Upper lobe of right lung (tissue), 1 donor: ENCODE measurements at regions not wholly inside any gene's neighbourhood (a gene's known extent, or its start where the extent isn't known, plus 50 kb on each side); places are given as distances from the start of the nearest gene placed in this dataset.

Experiments
- ATAC-seq: fragments of 200-7000 bp; cut with Tn5 transposase; one replicate; pipeline ENCODE4 v1.9.1; 2020; ENCODE audit warnings: mild to moderate bottlenecking, moderate library complexity
- DNase-seq: peaks from one replicate; pipeline ENCODE4 v3.0.0-alpha.2; 2020
- H3K27ac ChIP-seq: fragments of 200-600 bp; one replicate; pipeline ENCODE4 v1.8.0; 2022
- H3K27me3 ChIP-seq: fragments of 200-600 bp; one replicate; pipeline ENCODE4 v1.8.0; 2022; ENCODE audit warnings: mild to moderate bottlenecking
- H3K36me3 ChIP-seq: fragments of 200-600 bp; one replicate; pipeline ENCODE4 v1.8.0; 2022
- H3K4me1 ChIP-seq: fragments of 200-600 bp; one replicate; pipeline ENCODE4 v1.8.0; 2022
- H3K4me3 ChIP-seq: fragments of 200-600 bp; one replicate; pipeline ENCODE4 v1.8.0; 2022; ENCODE audit warnings: mild to moderate bottlenecking
- H3K9me3 ChIP-seq: fragments of 200-600 bp; one replicate; pipeline ENCODE4 v1.8.0; 2022
- CTCF ChIP-seq: fragments of 200-600 bp; IDR thresholded peaks from one replicate; pipeline ENCODE4 v1.8.0; 2022; ENCODE audit warnings: antibody characterized with exemption
- intact Hi-C: fragments of 100-400 bp; cut with DNase I; formaldehyde crosslinking; loops from one replicate; pipeline ENCODE4 v1.11.0; 2022
- donor health status: DM: no; HTN: yes; CAD: no; lungs with severe emphysema.

GRCh38 chr6:134520181-134521115 is 202.5 kb upstream of the SGK1 start:
- DNase-seq (no peak), ATAC-seq (no peak)
- H3K9me3 ChIP-seq, result no peaks in the 10 kb centered on the region
- TF ChIP-seq CTCF, result no peak
- intact Hi-C loops, result no loop called here
- no peak overlapping the region for H3K27ac ChIP-seq
- H3K4me1 ChIP-seq, result peaks cover 28% of the 10 kb centered on the region
- no peak overlapping the region for H3K4me3 ChIP-seq
- no peaks in the 10 kb centered on the region for H3K27me3 ChIP-seq
- no peaks in the 10 kb centered on the region for H3K36me3 ChIP-seq

- peaks cover 28% of the 10 kb centered on the region for H3K4me1 ChIP-seq
- intact Hi-C loops, result no loop called here
- ATAC-seq, result peak; percentile 43
Observed at GRCh38 chr6:134519465-134519864, 201.6 kb upstream of the SGK1 start.

GRCh38 chr6:134517868-134518267 is 200.0 kb upstream of the SGK1 start:
- intact Hi-C loops, result no loop called here
- Histone ChIP-seq H3K9me3 (no peaks in the 10 kb centered on the region), H3K27me3 (no peaks in the 10 kb centered on the region), H3K36me3 (no peaks in the 10 kb centered on the region), H3K4me1 (peaks cover 34% of the 10 kb centered on the region), H3K4me3 (no peak overlapping the region), H3K27ac (peak overlapping the region; percentile 64)
- DNase-seq (no peak), ATAC-seq (no peak)
- no peak for TF ChIP-seq CTCF

More at GRCh38 chr6:134519465-134519864, 201.6 kb upstream of the SGK1 start:
- Histone ChIP-seq H3K27ac (peak overlapping the region; percentile 26), H3K36me3 (no peaks in the 10 kb centered on the region), H3K27me3 (no peaks in the 10 kb centered on the region), H3K9me3 (no peaks in the 10 kb centered on the region), H3K4me3 (no peak overlapping the region)
- DNase-seq, result no peak
- no peak for TF ChIP-seq CTCF

GRCh38 chr6:134517145-134517658 is 199.3 kb upstream of the SGK1 start:
- Histone ChIP-seq H3K4me1 (peaks cover 38% of the 10 kb centered on the region), H3K36me3 (no peaks in the 10 kb centered on the region), H3K4me3 (no peak overlapping the region), H3K9me3 (no peaks in the 10 kb centered on the region), H3K27me3 (no peaks in the 10 kb centered on the region), H3K27ac (peak overlapping the region; percentile 64)
- DNase-seq (peak; percentile 89), ATAC-seq (peak; percentile 94)
- no peak for TF ChIP-seq CTCF
- intact Hi-C loops, result no loop called here

GRCh38 chr6:134516582-134516981 is 198.7 kb upstream of the SGK1 start:
- no peaks in the 10 kb centered on the region for H3K9me3 ChIP-seq
- H3K27me3 ChIP-seq, result no peaks in the 10 kb centered on the region
- H3K27ac ChIP-seq, result peak overlapping the region; percentile 64
- ATAC-seq, result no peak
- H3K36me3 ChIP-seq, result no peaks in the 10 kb centered on the region
- H3K4me3 ChIP-seq, result no peak overlapping the region
- TF ChIP-seq CTCF, result no peak
- intact Hi-C loops, result no loop called here
- peaks cover 40% of the 10 kb centered on the region for H3K4me1 ChIP-seq
- no peak for DNase-seq
